Endodermal cell (in vitro differentiated cells): ENCODE measurements at regions not wholly inside any gene's neighbourhood (a gene's known extent, or its start where the extent isn't known, plus 50 kb on each side); places are given as distances from the start of the nearest gene placed in this dataset.

Experiments used
- DNase-seq: peaks from one replicate; pipeline ENCODE4 v3.0.0-alpha.2; 2017
- H3K27ac ChIP-seq: 2 replicates; pipeline ENCODE4 v1.5.1; 2013; ENCODE audit warnings: mild to moderate bottlenecking, low read depth, low read length, moderate library complexity
- H3K27me3 ChIP-seq: 2 replicates; pipeline ENCODE4 v1.6.1; 2013; ENCODE audit warnings: mild to moderate bottlenecking, low read length, moderate library complexity; ENCODE audit not compliant: insufficient read depth, control insufficient read depth, poor library complexity, severe bottlenecking
- H3K36me3 ChIP-seq: 2 replicates; pipeline ENCODE4 v1.7.0; 2013; ENCODE audit warnings: mild to moderate bottlenecking, low read length, moderate library complexity; ENCODE audit not compliant: control insufficient read depth, insufficient read depth
- H3K4me1 ChIP-seq: one replicate; pipeline ENCODE4 v1.7.0; 2013; ENCODE audit warnings: low read length; ENCODE audit not compliant: control insufficient read depth, insufficient read depth
- H3K4me3 ChIP-seq: 2 replicates; pipeline ENCODE4 v1.5.1; 2013; ENCODE audit warnings: mild to moderate bottlenecking, low read length, moderate library complexity
- H3K9ac ChIP-seq: 2 replicates; pipeline ENCODE4 v1.6.1; 2013; ENCODE audit warnings: mild to moderate bottlenecking, low read length, moderate library complexity; ENCODE audit not compliant: poor library complexity, severe bottlenecking; ENCODE audit errors: extremely low read depth
- H3K9me3 ChIP-seq: 2 replicates; pipeline ENCODE4 v1.6.1; 2013; ENCODE audit warnings: mild to moderate bottlenecking, low read length, moderate library complexity; ENCODE audit not compliant: control insufficient read depth
- H3K27ac Mint-ChIP-seq: 2 replicates; pipeline ENCODE4 v1.8.0; 2020; ENCODE audit warnings: mixed read lengths
- H3K27me3 Mint-ChIP-seq: 2 replicates; pipeline ENCODE4 v1.8.0; 2021; ENCODE audit warnings: mild to moderate bottlenecking, mixed read lengths; ENCODE audit not compliant: insufficient read depth
- H3K36me3 Mint-ChIP-seq: 2 replicates; pipeline ENCODE4 v1.8.0; 2020; ENCODE audit warnings: low read depth, mixed read lengths
- H3K4me1 Mint-ChIP-seq: 2 replicates; pipeline ENCODE4 v1.8.0; 2020; ENCODE audit warnings: mixed read lengths
- H3K4me3 Mint-ChIP-seq: 2 replicates; pipeline ENCODE4 v1.8.0; 2020; ENCODE audit warnings: mild to moderate bottlenecking, moderate library complexity, mixed read lengths
- H3K9me3 Mint-ChIP-seq: 2 replicates; pipeline ENCODE4 v1.8.0; 2020; ENCODE audit warnings: mild to moderate bottlenecking, mixed read lengths
- WGBS, 2 experiments: methylation state at CpG; one replicate each; pipeline versions ENCODE4 v1.1.5 to v1.1.7; 2013; ENCODE audit warnings: missing lambda C conversion rate in 2 of 2, mixed read lengths in 1 of 2; ENCODE audit not compliant: insufficient coverage in 1 of 2, insufficient read length in 1 of 2; 5-methylcytosine and 5-hydroxymethylcytosine counted together
- TF ChIP-seq, protein P1 (sequence below): fragments of 200-600 bp; sonication (generic); conservative IDR thresholded peaks from 2 replicates; pipeline ENCODE4 v1.5.0; 2021; ENCODE audit warnings: antibody characterized with exemption, mild to moderate bottlenecking

DNA sequence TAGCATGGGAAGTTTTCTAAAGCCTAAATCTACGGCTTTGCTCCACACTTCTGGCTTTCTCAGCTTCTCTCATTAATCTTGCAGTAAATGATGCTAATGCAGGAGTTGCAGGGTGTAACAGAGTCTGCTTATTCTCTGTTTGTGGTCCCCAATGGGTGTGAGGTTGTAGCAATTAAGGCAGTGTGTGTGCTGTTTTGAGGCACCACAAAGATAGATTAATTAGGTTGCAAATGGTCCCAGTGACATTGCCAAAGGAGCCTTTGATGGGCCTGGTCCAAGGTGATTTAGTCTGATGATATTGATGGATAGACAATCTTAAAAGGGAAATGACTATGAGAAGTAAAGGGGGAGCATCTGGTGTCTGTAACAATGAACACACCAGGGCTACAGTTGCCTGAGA is 1313.7 kb upstream of the CDH8 start:
- TF ChIP-seq, protein P1, sequence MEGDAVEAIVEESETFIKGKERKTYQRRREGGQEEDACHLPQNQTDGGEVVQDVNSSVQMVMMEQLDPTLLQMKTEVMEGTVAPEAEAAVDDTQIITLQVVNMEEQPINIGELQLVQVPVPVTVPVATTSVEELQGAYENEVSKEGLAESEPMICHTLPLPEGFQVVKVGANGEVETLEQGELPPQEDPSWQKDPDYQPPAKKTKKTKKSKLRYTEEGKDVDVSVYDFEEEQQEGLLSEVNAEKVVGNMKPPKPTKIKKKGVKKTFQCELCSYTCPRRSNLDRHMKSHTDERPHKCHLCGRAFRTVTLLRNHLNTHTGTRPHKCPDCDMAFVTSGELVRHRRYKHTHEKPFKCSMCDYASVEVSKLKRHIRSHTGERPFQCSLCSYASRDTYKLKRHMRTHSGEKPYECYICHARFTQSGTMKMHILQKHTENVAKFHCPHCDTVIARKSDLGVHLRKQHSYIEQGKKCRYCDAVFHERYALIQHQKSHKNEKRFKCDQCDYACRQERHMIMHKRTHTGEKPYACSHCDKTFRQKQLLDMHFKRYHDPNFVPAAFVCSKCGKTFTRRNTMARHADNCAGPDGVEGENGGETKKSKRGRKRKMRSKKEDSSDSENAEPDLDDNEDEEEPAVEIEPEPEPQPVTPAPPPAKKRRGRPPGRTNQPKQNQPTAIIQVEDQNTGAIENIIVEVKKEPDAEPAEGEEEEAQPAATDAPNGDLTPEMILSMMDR: no peak

DNA sequence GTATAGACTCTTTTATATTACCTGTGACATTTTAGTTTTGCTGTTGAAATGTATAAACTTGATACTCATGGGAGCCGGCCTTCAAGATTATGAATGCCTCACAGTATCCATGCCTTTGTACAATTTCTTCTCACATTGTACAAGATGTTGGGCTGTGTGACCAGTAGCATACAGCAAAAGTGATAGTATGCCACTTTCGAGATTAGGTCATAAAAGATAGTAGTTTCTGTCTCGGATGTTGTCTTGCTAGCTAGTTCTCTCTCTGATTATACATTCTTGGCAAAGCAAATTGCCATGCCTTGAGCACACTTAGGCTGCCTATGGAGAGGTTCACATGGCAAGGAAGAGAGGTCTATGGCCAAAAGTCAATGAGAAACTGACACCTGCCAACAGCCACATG is 1309.8 kb upstream of the CDH8 start:
- Histone ChIP-seq H3K4me1 (peaks cover 4% of the 10 kb centered on the region), H3K9me3 (no peaks in the 10 kb centered on the region), H3K27me3 (no peaks in the 10 kb centered on the region), H3K27ac (no peak overlapping the region), H3K4me3 (no peak overlapping the region), H3K36me3 (no peaks in the 10 kb centered on the region), H3K9ac (no peak overlapping the region)
- WGBS, 2 experiments: 90% methylated on average over 3 of the region's 3 CpGs
- no peak for DNase-seq
- Mint-ChIP-seq H3K36me3 (no peaks in the 10 kb centered on the region), H3K4me1 (peaks cover 19% of the 10 kb centered on the region), H3K27ac (no peak overlapping the region), H3K27me3 (no peaks in the 10 kb centered on the region), H3K9me3 (no peaks in the 10 kb centered on the region), H3K4me3 (no peak overlapping the region)
- TF ChIP-seq, protein P1: no peak

More for the DNA sequence above, 1313.7 kb upstream of the CDH8 start:
- WGBS, 2 experiments: 85% methylated on average over 1 of the region's 1 CpG; no CpG with 5 or more reads in 1 of the 2 experiments
- no peak overlapping the region for H3K27ac ChIP-seq
- no peak overlapping the region for H3K4me3 Mint-ChIP-seq
- no peaks in the 10 kb centered on the region for H3K9me3 ChIP-seq
- no peaks in the 10 kb centered on the region for H3K4me1 ChIP-seq
- no peaks in the 10 kb centered on the region for H3K36me3 Mint-ChIP-seq
- H3K9me3 Mint-ChIP-seq: no peaks in the 10 kb centered on the region
- no peaks in the 10 kb centered on the region for H3K4me1 Mint-ChIP-seq
- H3K27ac Mint-ChIP-seq: no peak overlapping the region
- no peaks in the 10 kb centered on the region for H3K27me3 ChIP-seq
- H3K27me3 Mint-ChIP-seq: no peaks in the 10 kb centered on the region
- no peak overlapping the region for H3K4me3 ChIP-seq
- H3K9ac ChIP-seq: no peak overlapping the region
- no peak for DNase-seq
- no peaks in the 10 kb centered on the region for H3K36me3 ChIP-seq

DNA sequence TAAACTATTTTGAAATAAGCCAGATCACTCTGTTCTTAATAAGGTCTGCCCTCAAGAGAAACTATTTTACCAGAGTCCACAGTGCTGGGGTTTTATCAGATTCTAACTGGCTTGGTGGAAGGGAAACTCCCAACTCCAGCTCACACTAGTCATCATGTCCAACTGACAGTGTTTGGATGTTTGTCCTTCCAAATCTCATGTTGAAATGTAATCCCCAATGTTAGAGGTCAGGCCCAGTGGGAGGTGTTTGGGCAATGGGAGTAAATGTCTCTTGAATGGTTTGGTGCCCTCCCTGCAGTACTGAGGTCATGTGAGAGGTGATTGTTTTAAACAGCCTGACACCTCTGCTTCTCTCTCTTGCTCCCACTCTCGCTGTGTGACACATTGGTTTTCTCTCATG is 1301.0 kb upstream of the CDH8 start:
- Mint-ChIP-seq H3K4me1 (peaks cover 4% of the 10 kb centered on the region), H3K27ac (no peak overlapping the region), H3K4me3 (no peak overlapping the region), H3K9me3 (peaks cover 3% of the 10 kb centered on the region), H3K36me3 (no peaks in the 10 kb centered on the region), H3K27me3 (no peaks in the 10 kb centered on the region)
- H3K4me1 ChIP-seq: no peaks in the 10 kb centered on the region
- H3K9me3 ChIP-seq: no peaks in the 10 kb centered on the region
- no peak overlapping the region for H3K9ac ChIP-seq
- TF ChIP-seq, protein P1: no peak
- no peak for DNase-seq
- 85 to 89% methylated on average over 1 of the region's 1 CpG for WGBS, 2 experiments
- H3K27ac ChIP-seq: no peak overlapping the region
- no peaks in the 10 kb centered on the region for H3K27me3 ChIP-seq
- no peak overlapping the region for H3K4me3 ChIP-seq
- no peaks in the 10 kb centered on the region for H3K36me3 ChIP-seq
